GM19455 (cell line): ENCODE measurements at regions not wholly inside any gene's neighbourhood (a gene's known extent, or its start where the extent isn't known, plus 50 kb on each side); places are given as distances from the start of the nearest gene placed in this dataset.
"Not testable (repeated sequence)": the region's sequence is repeated elsewhere in the genome, so short reads cannot be mapped to it uniquely, and the experiment has no call there.

Experiments
- ATAC-seq: cut with Tn5 transposase; IDR thresholded peaks from one replicate; pipeline ENCODE4 v1.9.1; 2021; ENCODE audit not compliant: unreplicated experiment

- ATAC-seq, result no peak
Measured at GRCh38 chr1:213415691-213416380, 364.8 kb downstream of the RPS6KC1 start.

GRCh38 chr1:213416461-213417224 is 365.6 kb downstream of the RPS6KC1 start:
- no peak for ATAC-seq

GRCh38 chr1:213417225-213417820 is 366.3 kb downstream of the RPS6KC1 start:
- no peak for ATAC-seq

GRCh38 chr1:213417846-213418245 is 366.8 kb downstream of the RPS6KC1 start:
- no peak for ATAC-seq

GRCh38 chr1:213418268-213419071 is 367.4 kb downstream of the RPS6KC1 start:
- ATAC-seq, result no peak

GRCh38 chr1:213419401-213420030 is 368.5 kb downstream of the RPS6KC1 start:
- no peak for ATAC-seq

- not testable (repeated sequence) for ATAC-seq
Measured at GRCh38 chr1:213421178-213421577, 370.1 kb downstream of the RPS6KC1 start.

- no peak for ATAC-seq
Measured at GRCh38 chr1:213423041-213423440, 372.0 kb downstream of the RPS6KC1 start.

GRCh38 chr1:213423605-213424004 is 372.6 kb downstream of the RPS6KC1 start:
- ATAC-seq, result no peak

- ATAC-seq, result no peak
Measured at GRCh38 chr1:213425376-213426030, 374.5 kb downstream of the RPS6KC1 start.

GRCh38 chr1:213429642-213430041 is 378.6 kb downstream of the RPS6KC1 start:
- ATAC-seq, result no peak

GRCh38 chr1:213435715-213436114 is 384.7 kb downstream of the RPS6KC1 start:
- no peak for ATAC-seq

GRCh38 chr1:213438339-213438738 is 387.3 kb downstream of the RPS6KC1 start:
- ATAC-seq, result no peak

GRCh38 chr1:213439703-213440102 is 388.7 kb downstream of the RPS6KC1 start:
- no peak for ATAC-seq

- no peak for ATAC-seq
Measured at GRCh38 chr1:213440766-213441165, 389.7 kb downstream of the RPS6KC1 start.

- no peak for ATAC-seq
Measured at GRCh38 chr1:213443415-213443814, 392.4 kb downstream of the RPS6KC1 start.

GRCh38 chr1:213444224-213444623 is 393.2 kb downstream of the RPS6KC1 start:
- no peak for ATAC-seq

- ATAC-seq, result no peak
Measured at GRCh38 chr1:213446496-213446895, 395.5 kb downstream of the RPS6KC1 start.

- no peak for ATAC-seq
Measured at GRCh38 chr1:213448360-213448759, 397.3 kb downstream of the RPS6KC1 start.

- no peak for ATAC-seq
Measured at GRCh38 chr1:213448776-213449175, 397.7 kb downstream of the RPS6KC1 start.
